WTC11 (cell line): ENCODE measurements at regions not wholly inside any gene's neighbourhood (a gene's known extent, or its start where the extent isn't known, plus 50 kb on each side); places are given as distances from the start of the nearest gene placed in this dataset.

ENCODE experiments used
- ATAC-seq: fragments of 200-7000 bp; cut with Tn5 transposase; 2 replicates; pipeline ENCODE4 v1.10.0; 2021; ENCODE audit warnings: mild to moderate bottlenecking, moderate library complexity
- CTCF ChIA-PET: fragments of 300-600 bp; sonication (Branson Sonifier 250); formaldehyde crosslinking; loops from one replicate; lab custom pipeline; 2021; ENCODE audit warnings: antibody characterized with exemption; lab: Charles Lee
- POLR2A ChIA-PET: fragments of 350-600 bp; sonication (Branson Sonifier 250); formaldehyde crosslinking; loops from one replicate; lab custom pipeline; 2021; ENCODE audit warnings: antibody characterized with exemption; lab: Charles Lee
- DNase-seq: peaks from one replicate; pipeline ENCODE4 v3.0.0; 2021; ENCODE audit warnings: low spot score
- H3K27ac Mint-ChIP-seq: 2 replicates; pipeline ENCODE4 v1.8.0; 2021; ENCODE audit warnings: mixed read lengths
- H3K27me3 Mint-ChIP-seq: 2 replicates; pipeline ENCODE4 v1.8.0; 2021; ENCODE audit warnings: low read depth, mild to moderate bottlenecking, moderate library complexity, mixed read lengths
- H3K36me3 Mint-ChIP-seq: 2 replicates; pipeline ENCODE4 v1.8.0; 2021; ENCODE audit warnings: mixed read lengths
- H3K4me1 Mint-ChIP-seq: 2 replicates; pipeline ENCODE4 v1.8.0; 2022; ENCODE audit warnings: mixed read lengths
- H3K4me3 Mint-ChIP-seq: 2 replicates; pipeline ENCODE4 v1.8.0; 2021; ENCODE audit warnings: mild to moderate bottlenecking, moderate library complexity, mixed read lengths
- H3K9me3 Mint-ChIP-seq: 2 replicates; pipeline ENCODE4 v1.8.0; 2021; ENCODE audit warnings: mixed read lengths
- ATF3 ChIP-seq: sonication (generic); formaldehyde crosslinking; conservative IDR thresholded peaks from 2 replicates; pipeline ENCODE4 v1.8.1; 2022; ENCODE audit warnings: mild to moderate bottlenecking, missing genetic modification reagents
- ATF6 ChIP-seq: sonication (generic); formaldehyde crosslinking; IDR thresholded peaks from 2 replicates; pipeline ENCODE4 v1.8.1; 2023; ENCODE audit warnings: mild to moderate bottlenecking, missing genetic modification reagents
- ELF4 ChIP-seq: sonication (generic); formaldehyde crosslinking; IDR thresholded peaks from 2 replicates; pipeline ENCODE4 v1.8.1; 2022; ENCODE audit warnings: low read depth, mild to moderate bottlenecking, moderate library complexity, missing genetic modification reagents
- FOXJ3 ChIP-seq: sonication (generic); formaldehyde crosslinking; IDR thresholded peaks from 2 replicates; pipeline ENCODE4 v1.9.0; 2021; ENCODE audit warnings: missing genetic modification reagents, mild to moderate bottlenecking, borderline replicate concordance
- FOXP1 ChIP-seq: sonication (generic); formaldehyde crosslinking; IDR thresholded peaks from 2 replicates; pipeline ENCODE4 v1.8.0; 2022; ENCODE audit warnings: missing genetic modification reagents, mild to moderate bottlenecking, moderate library complexity, borderline replicate concordance
- IRF2 ChIP-seq: sonication (generic); formaldehyde crosslinking; IDR thresholded peaks from 2 replicates; pipeline ENCODE4 v1.8.0; 2022; ENCODE audit warnings: low read depth, missing genetic modification reagents, borderline replicate concordance
- JAZF1 ChIP-seq: fragments of 250-450 bp; sonication (Bioruptor Pico); IDR thresholded peaks from 2 replicates; pipeline ENCODE4 v1.9.0; 2021; ENCODE audit warnings: moderate library complexity, mild to moderate bottlenecking, inconsistent platforms
- JUN ChIP-seq: sonication (generic); formaldehyde crosslinking; IDR thresholded peaks from 2 replicates; pipeline ENCODE4 v1.8.0; 2023; ENCODE audit warnings: mild to moderate bottlenecking, missing genetic modification reagents
- KAT7 ChIP-seq: sonication (generic); formaldehyde crosslinking; IDR thresholded peaks from 2 replicates; pipeline ENCODE4 v1.8.1; 2023; ENCODE audit warnings: missing genetic modification reagents, mild to moderate bottlenecking, borderline replicate concordance
- MAX ChIP-seq: sonication (generic); formaldehyde crosslinking; IDR thresholded peaks from 2 replicates; pipeline ENCODE4 v1.8.0; 2022; ENCODE audit warnings: mild to moderate bottlenecking, missing genetic modification reagents
- MLX ChIP-seq: sonication (generic); formaldehyde crosslinking; IDR thresholded peaks from 2 replicates; pipeline ENCODE4 v1.8.1; 2023; ENCODE audit warnings: mild to moderate bottlenecking, missing genetic modification reagents, moderate library complexity
- NFATC4 ChIP-seq: fragments of 250-450 bp; sonication (Bioruptor Pico); IDR thresholded peaks from 2 replicates; pipeline ENCODE4 v1.9.0; 2021; ENCODE audit warnings: mild to moderate bottlenecking
- NFE2L1 ChIP-seq: sonication (generic); formaldehyde crosslinking; IDR thresholded peaks from 2 replicates; pipeline ENCODE4 v1.8.1; 2023; ENCODE audit warnings: missing genetic modification reagents
- NR3C1 ChIP-seq: sonication (generic); formaldehyde crosslinking; conservative IDR thresholded peaks from 2 replicates; pipeline ENCODE4 v1.8.1; 2023; ENCODE audit warnings: low read depth, mild to moderate bottlenecking, missing genetic modification reagents
- TCF7 ChIP-seq: sonication (generic); formaldehyde crosslinking; IDR thresholded peaks from 2 replicates; pipeline ENCODE4 v1.8.0; 2022; ENCODE audit warnings: mild to moderate bottlenecking, low read depth, missing genetic modification reagents, moderate library complexity
- TP53 ChIP-seq: sonication (generic); formaldehyde crosslinking; IDR thresholded peaks from 2 replicates; pipeline ENCODE4 v1.8.1; 2023; ENCODE audit warnings: mild to moderate bottlenecking, missing genetic modification reagents
- ZNF396 ChIP-seq: fragments of 250-450 bp; sonication (Bioruptor Pico); IDR thresholded peaks from 2 replicates; pipeline ENCODE4 v1.8.0; 2021; ENCODE audit warnings: mild to moderate bottlenecking, moderate library complexity, borderline replicate concordance
- ZNF416 ChIP-seq: fragments of 250-450 bp; sonication (Bioruptor Pico); IDR thresholded peaks from 2 replicates; pipeline ENCODE4 v1.9.0; 2021; ENCODE audit warnings: mild to moderate bottlenecking, inconsistent platforms
- ZNF512 ChIP-seq: sonication (generic); formaldehyde crosslinking; IDR thresholded peaks from 2 replicates; pipeline ENCODE4 v1.8.1; 2022; ENCODE audit warnings: missing genetic modification reagents, borderline replicate concordance
- TF ChIP-seq, protein P1 (sequence below): sonication (generic); formaldehyde crosslinking; IDR thresholded peaks from 2 replicates; pipeline ENCODE4 v1.8.1; 2022; ENCODE audit warnings: low read depth, missing genetic modification reagents, borderline replicate concordance
- TF ChIP-seq, protein P2 (sequence below): sonication (generic); formaldehyde crosslinking; IDR thresholded peaks from 2 replicates; pipeline ENCODE4 v1.8.1; 2023; ENCODE audit warnings: mild to moderate bottlenecking, moderate library complexity, missing genetic modification reagents
- TF ChIP-seq, protein P3 (sequence below): sonication (generic); formaldehyde crosslinking; IDR thresholded peaks from 2 replicates; pipeline ENCODE4 v1.8.1; 2022; ENCODE audit warnings: mild to moderate bottlenecking, missing genetic modification reagents, moderate library complexity, borderline replicate concordance

DNA sequence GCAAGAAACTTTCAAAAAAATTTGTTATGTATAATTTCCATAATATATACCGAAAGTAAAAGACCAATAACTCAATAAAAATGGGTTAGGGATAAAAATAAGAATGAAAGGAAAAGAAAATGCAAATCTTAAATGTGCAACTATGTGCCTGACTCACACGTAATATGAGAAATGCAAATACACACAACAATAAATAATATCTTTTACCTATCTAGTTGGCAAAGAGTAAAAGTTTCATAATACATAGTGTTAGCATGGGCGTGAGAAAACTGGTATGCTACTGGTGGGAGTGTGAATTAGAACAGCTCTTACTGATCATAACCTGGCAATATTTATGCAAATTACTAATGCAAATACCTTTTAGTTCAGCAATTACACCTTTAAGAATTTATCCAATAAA, 438.5 kb upstream of the CITED2 start:
- TF ChIP-seq JAZF1 (CRISPR knock-in tag) (no peak), ZNF396 (no peak), ELF4 (CRISPR knock-in tag) (no peak), MLX (no peak), IRF2 (CRISPR knock-in tag) (no peak)
- TF ChIP-seq, protein P1, sequence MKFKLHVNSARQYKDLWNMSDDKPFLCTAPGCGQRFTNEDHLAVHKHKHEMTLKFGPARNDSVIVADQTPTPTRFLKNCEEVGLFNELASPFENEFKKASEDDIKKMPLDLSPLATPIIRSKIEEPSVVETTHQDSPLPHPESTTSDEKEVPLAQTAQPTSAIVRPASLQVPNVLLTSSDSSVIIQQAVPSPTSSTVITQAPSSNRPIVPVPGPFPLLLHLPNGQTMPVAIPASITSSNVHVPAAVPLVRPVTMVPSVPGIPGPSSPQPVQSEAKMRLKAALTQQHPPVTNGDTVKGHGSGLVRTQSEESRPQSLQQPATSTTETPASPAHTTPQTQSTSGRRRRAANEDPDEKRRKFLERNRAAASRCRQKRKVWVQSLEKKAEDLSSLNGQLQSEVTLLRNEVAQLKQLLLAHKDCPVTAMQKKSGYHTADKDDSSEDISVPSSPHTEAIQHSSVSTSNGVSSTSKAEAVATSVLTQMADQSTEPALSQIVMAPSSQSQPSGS (CRISPR knock-in tag): no peak
- no peaks in the 10 kb centered on the region for H3K36me3 Mint-ChIP-seq
- DNase-seq (no peak), ATAC-seq (no peak)
- no peaks in the 10 kb centered on the region for H3K27me3 Mint-ChIP-seq
- H3K4me3 Mint-ChIP-seq: no peak overlapping the region
- H3K9me3 Mint-ChIP-seq: peaks cover 11% of the 10 kb centered on the region
- ChIA-PET CTCF (no interaction called here), POLR2A (no interaction called here)
- no peaks in the 10 kb centered on the region for H3K4me1 Mint-ChIP-seq
- no peak overlapping the region for H3K27ac Mint-ChIP-seq

DNA sequence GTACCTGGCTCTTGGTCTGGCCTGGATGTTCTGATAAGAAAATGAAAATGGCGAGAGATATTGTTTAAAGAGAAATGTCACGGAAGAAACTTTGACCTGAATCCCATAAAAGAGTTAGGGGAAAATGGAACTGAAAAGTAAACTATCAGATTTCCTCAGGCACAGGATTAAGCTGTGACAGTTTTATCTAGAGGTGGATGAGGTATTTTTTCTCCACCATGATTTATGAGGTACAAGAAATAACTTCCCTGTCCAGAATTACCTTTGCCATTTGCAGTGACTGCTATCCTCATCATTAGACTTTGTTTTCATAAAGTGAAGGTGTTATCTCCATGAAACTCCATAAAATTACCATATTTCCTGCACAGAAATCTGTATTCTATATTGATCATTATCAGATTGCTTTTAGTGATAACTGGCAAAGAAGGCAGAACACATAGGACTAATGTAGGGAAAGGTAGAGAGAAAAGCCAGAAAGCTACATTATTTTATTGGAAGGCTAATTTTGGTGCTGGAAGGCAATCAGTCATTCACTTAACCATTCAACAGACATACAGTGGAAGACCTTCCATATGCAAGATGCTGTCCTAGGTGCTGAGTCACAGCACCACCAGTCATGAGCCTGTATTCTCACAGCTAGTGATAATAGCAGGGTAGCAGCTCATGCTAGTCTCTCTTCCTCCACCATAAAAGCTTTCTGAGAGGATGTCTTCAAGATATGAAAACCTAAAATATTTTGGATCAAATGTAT, 427.3 kb upstream of the CITED2 start:
- H3K9me3 Mint-ChIP-seq: peaks cover 8% of the 10 kb centered on the region
- no peaks in the 10 kb centered on the region for H3K36me3 Mint-ChIP-seq
- no peaks in the 10 kb centered on the region for H3K27me3 Mint-ChIP-seq
- POLR2A ChIA-PET: no interaction called here
- no peaks in the 10 kb centered on the region for H3K4me1 Mint-ChIP-seq
- no peak overlapping the region for H3K27ac Mint-ChIP-seq
- CTCF ChIA-PET: interaction anchor here (0.6 kb wide), 1 partner anchor 402 kb away, joined by 4 read pairs; no protein-coding TSS in a partner anchor
- ATAC-seq: peak; percentile 78
- no peak for DNase-seq
- H3K4me3 Mint-ChIP-seq: no peak overlapping the region
- TF ChIP-seq ELF4 (CRISPR knock-in tag): no peak
- TF ChIP-seq, protein P2, sequence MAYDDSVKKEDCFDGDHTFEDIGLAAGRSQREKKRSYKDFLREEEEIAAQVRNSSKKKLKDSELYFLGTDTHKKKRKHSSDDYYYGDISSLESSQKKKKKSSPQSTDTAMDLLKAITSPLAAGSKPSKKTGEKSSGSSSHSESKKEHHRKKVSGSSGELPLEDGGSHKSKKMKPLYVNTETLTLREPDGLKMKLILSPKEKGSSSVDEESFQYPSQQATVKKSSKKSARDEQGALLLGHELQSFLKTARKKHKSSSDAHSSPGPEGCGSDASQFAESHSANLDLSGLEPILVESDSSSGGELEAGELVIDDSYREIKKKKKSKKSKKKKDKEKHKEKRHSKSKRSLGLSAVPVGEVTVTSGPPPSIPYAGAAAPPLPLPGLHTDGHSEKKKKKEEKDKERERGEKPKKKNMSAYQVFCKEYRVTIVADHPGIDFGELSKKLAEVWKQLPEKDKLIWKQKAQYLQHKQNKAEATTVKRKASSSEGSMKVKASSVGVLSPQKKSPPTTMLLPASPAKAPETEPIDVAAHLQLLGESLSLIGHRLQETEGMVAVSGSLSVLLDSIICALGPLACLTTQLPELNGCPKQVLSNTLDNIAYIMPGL (CRISPR knock-in tag): no peak
- no peak for TF ChIP-seq MLX
- TF ChIP-seq NR3C1 (CRISPR knock-in tag): no peak
- no peak for TF ChIP-seq MAX (CRISPR knock-in tag)
- no peak for TF ChIP-seq TP53 (CRISPR knock-in tag)
- TF ChIP-seq, protein P3, sequence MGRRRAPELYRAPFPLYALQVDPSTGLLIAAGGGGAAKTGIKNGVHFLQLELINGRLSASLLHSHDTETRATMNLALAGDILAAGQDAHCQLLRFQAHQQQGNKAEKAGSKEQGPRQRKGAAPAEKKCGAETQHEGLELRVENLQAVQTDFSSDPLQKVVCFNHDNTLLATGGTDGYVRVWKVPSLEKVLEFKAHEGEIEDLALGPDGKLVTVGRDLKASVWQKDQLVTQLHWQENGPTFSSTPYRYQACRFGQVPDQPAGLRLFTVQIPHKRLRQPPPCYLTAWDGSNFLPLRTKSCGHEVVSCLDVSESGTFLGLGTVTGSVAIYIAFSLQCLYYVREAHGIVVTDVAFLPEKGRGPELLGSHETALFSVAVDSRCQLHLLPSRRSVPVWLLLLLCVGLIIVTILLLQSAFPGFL (CRISPR knock-in tag): no peak
- no peak for TF ChIP-seq TCF7 (CRISPR knock-in tag)
- TF ChIP-seq ZNF416 (CRISPR knock-in tag): no peak
- no peak for TF ChIP-seq KAT7 (CRISPR knock-in tag)
- TF ChIP-seq ATF6 (CRISPR knock-in tag): no peak
- TF ChIP-seq ATF3 (CRISPR knock-in tag): no peak
- no peak for TF ChIP-seq NFATC4 (CRISPR knock-in tag)
- TF ChIP-seq JUN (CRISPR knock-in tag): no peak
- no peak for TF ChIP-seq NFE2L1 (CRISPR knock-in tag)
- no peak for TF ChIP-seq FOXP1 (CRISPR knock-in tag)
- no peak for TF ChIP-seq ZNF512 (CRISPR knock-in tag)
- no peak for TF ChIP-seq FOXJ3 (CRISPR knock-in tag)
